NOMO-1 treated with DMSO at 0.1 percent for 48 hours (cell line): ENCODE measurements at regions not wholly inside any gene's neighbourhood (a gene's known extent, or its start where the extent isn't known, plus 50 kb on each side); places are given as distances from the start of the nearest gene placed in this dataset.

ENCODE experiments used
- DNase-seq: peaks from one replicate; lab custom pipeline; 2025; ENCODE audit not compliant: unreplicated experiment; lab: John Stamatoyannopoulos, UW

DNA sequence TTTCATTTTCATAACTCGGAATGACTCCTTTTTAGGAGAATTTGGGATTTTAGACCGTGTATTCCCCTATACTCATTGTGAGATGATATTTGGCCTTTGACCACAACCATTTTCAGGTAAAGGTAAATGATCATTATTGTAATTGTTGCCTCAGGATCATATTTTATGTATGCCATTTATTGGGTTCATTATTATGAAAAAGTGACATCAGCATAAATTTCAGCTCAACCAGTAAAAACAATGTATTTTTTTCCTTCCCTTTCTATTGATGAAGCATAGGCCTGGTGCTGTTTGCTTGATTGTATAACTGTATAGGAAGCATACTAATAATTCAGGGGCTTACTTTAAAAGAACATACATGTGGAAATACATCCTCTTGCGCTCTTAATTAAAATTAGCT, 832.9 kb upstream of the FANCL start:
- DNase-seq, result no peak

DNA sequence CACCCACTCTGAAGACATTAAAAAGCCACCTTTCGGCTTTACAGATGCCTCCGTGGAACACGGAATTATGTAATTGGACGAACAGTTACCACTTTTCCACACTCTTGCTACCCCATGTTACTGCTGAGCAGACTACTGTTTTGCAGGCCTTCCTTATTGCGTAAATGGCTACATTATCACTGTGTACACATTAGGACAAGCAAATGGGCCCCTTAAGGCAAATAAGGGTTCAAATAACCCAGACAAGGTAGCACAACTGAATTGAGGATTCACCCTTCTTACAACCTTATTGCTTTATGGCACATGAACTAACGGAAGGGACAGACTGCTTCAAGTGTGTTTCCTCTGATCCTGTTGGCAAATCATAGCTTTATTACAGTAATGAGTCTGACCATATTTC, 832.2 kb upstream of the FANCL start:
- DNase-seq, result no peak

DNA sequence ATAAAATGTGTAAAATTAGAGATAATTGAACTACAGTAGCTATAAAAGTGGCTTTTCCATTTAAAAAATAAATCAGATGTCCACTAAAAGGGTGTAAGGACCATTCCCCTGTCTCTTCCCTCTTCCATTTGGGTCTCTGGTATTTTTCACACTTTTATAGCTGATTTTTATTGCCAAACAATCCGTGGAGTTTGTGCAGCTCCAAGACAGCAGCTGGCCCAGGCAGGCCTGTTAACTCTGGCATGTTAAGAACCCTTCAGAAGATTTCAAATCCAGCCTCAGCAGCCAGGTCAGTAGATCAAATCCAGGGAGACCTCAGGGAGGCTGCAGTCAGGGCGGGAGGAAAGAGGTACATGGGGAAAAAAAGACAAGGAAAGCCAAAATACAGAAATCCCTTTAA, 827.1 kb upstream of the FANCL start:
- no peak for DNase-seq

DNA sequence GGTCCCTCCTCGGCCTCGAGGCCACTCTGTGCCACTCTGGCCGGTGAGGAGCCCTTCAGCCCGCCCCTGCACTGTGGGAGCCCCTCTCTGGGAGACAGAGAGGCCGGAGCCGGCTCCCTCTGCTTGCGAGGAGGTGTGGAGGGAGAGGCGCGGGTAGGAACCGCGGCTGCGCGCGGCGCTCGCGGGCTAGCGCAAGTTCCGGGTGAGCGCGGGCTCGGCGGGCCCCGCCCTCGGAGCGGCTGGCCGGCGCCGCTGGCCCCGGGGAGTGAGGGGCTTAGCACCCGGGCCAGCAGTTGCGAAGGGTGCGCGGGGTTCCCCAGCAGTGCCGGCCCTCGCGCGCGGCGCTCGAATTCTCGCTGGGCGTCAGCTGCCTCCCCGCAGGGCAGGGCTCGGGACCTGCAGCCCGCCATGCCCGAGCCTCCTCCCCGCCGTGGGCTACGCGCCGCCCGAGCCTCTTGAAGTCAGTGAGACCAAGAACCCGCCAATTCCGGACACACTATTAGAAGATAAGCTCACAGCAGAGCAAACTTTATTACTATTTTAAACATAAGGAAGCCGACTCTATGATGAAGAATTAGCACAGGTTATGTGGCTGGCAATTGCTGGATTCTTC, 825.8 kb upstream of the FANCL start:
- DNase-seq, result no peak

DNA sequence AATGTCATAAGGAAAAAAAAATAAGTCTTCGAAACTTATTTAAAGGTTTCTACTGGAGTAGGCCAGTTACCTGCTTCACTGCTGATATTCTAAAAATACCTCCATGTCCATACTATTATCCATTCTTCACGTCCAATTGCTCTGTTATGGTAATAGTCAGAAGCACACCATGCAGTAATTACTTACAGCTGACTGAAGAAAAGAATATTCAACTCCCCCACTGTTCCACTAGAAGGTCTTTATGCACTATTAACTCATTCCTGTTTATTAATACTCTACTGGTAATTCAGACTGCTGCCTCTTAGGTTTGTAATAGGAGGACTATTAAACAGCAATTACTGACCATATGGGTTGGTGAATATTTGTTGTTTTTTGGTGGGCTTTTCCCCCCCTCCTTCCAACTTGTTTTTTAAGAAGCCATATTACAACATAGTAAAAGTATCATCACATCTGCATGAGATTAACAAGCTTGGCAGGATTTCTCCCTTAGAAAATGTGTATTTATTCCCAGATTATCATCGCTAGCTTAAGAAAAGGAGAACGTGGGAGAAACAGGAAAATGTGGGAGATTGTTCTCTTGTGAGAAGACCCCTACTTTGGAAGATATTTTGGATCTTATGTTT, 806.4 kb upstream of the FANCL start:
- DNase-seq, result no peak

DNA sequence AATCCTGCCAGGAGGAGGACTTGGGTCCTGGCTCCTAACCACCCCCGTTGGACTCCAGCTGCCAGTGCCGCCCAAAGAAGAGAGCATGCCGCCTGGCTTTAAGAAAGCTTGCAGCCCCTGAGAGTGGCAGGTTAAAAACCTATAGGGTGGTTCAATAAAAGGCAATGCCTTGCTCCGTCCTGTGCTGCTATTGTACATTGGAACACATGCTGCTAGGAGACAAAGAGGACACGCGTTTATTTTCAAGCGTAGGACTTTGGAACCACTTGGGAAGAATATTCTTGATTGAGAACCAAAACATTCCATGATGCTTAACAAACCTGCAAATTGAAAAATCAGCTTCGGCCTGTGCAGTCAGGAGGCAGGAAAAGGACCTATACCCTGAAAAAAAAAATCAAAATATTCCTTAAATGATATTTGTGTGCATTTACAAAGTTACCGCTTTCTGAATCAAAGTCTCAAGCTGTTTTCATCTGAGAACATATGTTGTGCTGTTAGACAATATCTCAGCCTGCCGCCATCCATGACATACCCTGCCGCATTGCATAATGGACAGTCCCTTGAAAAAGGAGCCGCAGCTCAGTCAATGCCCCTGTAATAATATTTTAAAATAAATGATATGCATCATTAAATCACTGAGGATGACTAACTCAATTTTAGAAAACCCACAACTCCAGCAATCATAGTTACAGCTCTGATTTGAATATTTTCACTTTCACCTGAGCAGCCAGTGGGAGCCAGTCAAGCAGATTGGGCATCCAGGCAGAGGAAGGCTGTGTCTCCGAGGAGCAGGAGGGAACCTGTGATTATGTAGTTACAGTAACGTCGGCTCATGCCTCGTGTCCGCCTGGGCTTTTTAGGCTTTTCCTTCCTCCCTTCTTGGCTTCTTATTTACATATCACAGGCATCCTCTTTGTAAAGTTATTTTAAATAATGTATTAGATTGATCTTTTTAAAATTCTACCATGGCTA, 805.6 kb upstream of the FANCL start:
- no peak for DNase-seq

DNA sequence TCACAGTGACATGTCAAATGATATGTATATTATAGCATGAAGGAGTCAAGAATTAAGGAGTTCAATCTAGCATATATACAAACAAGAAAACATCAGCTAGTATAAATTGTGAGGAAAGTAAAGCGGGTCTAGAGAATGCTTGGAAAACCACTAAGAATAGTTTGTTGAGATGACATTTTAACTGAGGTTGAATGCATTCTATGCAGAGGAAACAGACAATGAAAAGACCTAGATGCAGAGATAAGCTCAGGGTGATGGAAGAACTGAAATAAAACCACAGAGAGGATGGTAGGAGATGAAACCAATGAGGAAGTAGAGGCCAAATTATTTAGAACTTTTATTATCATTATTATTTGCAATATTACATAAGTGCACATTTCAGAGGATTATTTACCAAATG, 803.6 kb upstream of the FANCL start:
- DNase-seq, result no peak

DNA sequence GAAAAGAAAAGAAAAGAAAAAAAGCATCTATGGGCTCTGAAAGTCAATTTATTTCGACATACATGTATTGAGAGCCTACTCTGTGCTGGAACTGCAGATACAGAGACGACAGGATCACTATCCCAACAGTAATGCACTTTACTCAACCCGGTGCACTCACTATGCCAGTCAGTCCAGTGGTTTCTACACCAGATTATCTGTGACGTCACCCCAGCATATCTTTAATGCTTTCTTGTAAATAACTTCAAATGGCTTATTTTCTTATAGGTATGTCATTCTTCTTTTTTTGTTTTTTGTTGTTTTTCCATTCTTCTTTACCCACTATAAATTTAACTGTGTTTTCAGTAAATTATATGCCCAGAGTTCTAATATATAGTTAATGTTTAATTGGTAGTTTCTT, 800.0 kb upstream of the FANCL start:
- DNase-seq, result no peak

DNA sequence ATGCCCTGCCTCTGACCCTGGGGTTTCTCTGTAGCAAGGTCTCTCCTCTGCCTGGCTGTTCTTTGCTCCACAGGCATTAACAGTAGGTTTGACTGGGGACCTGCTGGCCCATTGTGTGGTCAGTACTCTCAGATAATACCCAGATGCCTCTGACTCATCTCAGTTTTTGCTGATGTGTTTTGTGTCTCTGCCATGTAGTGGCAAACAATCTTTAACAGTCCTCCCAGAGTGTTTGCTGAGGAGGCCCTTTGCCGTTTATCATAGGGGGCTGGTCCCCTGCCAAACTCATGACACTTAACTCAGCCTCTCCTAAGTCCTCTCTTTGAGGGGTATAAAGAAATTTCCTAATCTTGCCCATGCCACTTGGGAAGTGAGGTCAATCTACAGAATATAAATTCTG, 793.7 kb upstream of the FANCL start:
- DNase-seq, result no peak

DNA sequence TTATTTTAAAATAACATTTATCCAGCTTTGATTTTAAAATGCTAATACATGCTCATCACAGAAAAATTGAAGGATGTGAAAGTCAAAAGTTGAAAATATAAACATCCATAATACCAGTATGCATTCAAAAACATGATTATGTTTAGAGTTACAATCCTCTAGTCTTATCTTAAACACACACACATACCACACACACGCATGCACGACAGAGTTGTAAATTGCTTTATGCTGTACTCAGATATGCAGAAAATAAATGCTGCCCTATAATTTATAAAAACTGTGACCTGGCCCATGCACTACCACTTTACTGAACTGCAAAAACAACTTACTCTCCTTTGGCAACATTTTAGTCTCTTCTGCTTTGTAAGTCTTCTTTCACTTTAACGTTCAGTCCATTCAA, 793.0 kb upstream of the FANCL start:
- no peak for DNase-seq

DNA sequence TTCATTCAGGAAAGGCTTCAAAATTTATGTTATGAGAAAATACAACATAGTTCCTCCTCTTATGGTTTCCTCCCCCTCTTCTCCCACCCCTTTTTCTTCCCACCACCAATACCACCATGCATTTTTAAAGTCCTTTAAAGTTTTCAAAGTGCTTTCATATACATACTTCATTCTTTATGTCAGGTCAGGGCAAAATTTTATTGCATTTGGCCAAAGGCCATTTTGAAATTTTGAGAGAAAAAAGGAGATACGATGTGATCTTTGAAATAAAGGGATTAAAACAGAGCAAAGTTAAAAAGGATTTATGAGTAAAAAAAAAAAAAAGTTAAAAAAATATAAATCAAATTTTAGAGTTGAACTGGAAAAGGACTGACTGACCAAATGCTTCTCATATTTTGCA, 792.5 kb upstream of the FANCL start:
- no peak for DNase-seq

DNA sequence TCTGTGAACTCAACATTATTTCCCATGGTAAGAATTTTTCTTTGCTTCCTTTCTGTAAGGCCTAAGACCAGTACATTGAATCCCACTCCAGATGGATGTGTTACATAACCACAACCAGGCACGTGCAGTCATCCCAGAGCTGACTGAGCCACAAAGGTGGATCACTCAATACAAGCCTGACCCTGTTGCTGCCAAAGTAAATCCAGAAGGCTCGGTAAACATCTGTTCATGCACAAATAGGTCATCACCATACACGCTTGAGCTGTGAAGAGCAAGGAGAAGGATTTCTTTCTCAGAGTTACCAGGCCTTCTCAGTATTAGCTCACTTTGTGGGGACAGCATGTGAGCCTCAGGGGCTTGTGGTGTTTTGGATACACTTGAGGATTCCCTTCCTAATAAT, 791.4 kb upstream of the FANCL start:
- DNase-seq, result no peak

DNA sequence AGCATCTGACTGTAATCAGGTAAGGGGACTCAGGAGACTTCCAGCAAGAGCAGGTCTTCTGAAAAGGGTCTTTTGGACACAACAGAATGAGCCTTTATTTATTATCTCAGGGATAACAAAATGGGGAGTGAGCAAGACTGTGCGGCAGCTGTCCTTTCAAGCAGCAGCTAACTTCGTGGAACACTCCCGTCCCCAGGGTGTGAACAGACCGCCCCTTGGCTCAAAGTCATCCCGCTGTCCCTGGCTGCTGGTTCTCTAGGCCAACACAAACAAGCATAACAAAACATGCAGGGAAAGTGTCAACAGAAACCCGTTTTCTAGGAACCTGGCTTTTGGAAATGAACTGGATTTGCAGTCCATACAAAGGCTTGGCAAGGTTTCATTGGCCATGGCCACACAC, 787.9 kb upstream of the FANCL start:
- DNase-seq, result no peak

DNA sequence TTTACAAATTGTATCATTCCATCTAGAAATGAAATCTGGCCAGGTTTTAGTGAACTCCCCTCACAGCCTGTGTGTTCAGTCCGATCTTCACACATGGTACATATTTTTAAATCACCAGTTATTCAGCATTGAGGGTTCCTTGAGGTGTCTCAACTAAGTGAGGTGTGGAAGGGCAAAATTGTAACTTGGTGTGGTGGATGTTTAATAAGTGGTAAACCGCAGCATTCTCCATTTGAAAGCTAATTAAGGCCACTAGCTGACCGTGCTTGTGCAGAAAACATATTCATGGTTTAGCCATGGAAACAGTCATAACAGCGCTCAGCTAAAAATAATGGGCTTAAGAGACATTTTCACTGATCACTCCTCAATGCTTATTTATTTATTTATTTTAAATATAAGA, 786.2 kb upstream of the FANCL start:
- no peak for DNase-seq

DNA sequence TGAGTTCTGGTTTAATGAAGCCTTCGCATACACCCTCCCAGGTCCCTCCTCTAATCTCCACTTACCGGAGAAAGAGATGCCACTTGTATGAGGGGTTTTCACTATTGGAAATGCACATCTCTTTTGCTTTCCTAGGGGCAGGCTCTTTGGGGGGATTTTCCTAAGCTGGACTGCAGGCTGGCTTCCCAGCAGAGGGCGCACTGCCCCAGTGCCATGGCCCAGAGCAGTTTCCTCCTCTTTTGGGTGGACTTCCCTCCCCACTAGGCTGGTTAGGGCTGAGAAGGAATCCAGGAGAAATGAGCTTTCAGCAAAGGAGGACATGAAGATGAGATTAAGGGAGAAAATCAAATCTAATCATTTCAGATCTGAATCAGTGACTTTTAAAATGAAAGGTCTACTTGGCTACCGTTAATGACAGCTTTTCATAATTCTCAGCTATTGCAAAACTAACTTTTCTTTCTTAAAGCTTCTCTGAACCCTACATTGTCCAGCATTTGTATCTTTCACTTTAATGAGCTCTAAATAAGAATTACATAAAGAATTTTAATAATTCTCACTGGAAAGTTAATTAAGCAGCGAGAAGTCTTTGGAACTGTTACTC, 784.1 kb upstream of the FANCL start:
- peak; percentile 27 for DNase-seq

DNA sequence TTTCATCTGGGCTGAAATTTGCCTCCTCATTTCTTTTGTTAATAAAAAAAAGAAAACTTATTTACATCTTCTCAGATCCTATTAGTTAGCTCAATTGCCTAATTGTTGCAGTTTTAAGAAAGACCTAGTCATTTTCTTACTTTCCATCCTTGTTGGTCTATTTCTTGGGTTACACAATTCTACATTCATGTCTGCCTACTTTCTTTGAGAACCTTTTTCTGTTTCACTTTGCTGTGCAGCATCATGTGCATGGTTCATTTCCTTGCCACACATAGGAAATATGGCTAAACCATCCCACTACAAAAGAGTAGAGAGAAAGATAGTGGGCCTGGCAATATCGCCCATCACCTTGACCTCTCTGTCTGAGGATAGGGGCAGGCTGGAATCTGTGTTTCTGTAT, 780.7 kb upstream of the FANCL start:
- no peak for DNase-seq

DNA sequence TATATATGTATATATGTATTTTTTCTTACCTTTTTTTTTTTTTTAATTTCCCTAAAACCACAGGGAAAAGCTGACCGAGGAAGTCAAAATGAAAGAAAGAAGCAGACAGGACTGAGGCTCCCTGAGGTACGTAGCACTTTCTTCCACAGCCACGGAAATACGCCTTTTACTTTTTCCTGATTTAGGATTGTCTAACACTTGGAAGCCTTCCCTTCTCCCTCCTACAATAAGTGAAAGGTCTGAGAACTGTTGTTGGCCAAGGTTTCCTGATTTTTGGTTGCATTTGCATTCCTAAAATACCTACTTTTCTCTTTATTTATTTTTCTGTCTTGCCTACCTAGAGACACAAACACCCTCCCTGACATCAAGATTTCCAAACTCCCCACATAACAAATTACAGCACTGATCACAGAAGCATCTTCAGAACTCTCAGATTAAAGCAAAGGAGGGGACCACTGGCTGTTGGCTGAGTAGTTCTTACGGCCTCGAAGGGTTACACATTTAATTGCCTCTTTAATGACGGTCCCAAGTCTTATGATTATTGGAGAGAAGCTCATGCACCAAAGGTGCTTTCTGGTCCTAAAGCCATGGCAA, 778.5 kb upstream of the FANCL start:
- no peak for DNase-seq

DNA sequence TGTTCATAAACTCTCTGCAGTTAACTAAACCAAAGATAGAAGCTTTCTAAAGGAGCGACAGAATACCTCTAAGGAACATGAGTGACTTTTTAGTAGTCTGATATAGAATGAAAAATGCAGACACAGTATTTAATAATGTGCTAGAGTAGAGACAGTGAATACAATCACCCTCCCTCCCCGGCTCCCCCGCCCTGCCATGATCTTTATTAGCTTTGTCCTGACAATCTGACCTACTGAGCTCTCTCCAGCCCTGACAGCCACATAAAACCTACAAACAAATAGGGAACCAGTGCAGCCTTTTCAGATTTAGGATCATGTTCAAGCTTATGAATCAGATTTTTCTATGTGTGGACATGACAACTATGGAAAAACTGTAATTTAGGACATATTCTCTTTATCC, 777.6 kb upstream of the FANCL start:
- DNase-seq, result no peak

DNA sequence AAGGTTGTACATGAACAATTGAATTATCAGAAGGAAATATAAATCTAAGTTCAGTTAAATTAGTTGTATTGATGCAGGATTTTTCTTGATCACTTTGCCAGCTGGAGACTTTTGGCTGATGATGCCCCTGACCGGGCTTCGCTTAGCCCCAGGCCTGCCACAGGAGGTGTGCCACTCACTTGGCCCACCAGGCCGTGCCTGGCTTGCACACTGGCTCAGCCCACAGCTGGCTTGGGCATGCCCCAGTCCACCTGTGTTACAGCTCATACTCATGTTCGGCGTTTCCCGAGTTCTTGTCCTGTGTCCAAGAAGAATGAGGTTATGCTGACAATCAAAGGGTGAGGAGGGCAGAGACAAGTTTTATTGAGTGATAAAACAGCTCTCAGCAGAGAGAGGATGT, 773.9 kb upstream of the FANCL start:
- DNase-seq, result no peak

DNA sequence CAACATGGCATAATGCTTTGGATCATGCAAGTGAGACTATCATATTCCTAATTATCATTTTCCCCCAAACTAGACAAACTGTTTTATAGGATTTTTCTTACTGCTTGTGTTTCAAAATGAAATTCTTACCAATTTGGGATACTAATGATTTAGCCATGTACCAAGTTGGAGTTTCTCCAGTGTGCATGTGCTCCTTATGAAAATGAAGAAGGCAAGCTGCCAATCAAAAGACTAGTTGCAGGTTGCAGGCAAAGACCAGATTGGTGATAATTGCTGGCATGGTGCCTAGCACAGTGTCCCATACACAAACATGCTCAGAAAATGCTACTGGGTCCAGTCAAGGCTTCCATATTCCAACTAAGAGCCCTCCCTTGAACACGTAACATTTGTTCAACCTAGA, 771.8 kb upstream of the FANCL start:
- no peak for DNase-seq

DNA sequence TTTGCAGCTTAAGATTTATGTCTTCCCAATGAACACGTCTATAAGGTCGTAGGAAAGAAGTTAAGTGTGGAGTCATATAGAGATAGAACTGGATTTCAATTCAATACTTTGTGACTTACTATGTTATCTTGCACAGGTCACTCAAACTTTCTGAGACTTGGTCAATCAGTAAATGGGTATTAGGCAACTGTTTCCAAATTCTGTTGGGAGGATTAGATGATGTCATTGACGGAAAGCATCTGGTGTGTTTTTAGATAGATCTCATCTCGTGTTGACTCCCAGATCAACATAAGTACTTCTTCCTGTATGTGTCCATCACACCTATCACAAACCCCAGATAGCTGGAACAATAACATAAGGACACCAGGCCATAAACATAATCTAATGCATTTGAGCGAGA, 771.1 kb upstream of the FANCL start:
- no peak for DNase-seq
